Loucy (cell line): ENCODE measurements at regions not wholly inside any gene's neighbourhood (a gene's known extent, or its start where the extent isn't known, plus 50 kb on each side); places are given as distances from the start of the nearest gene placed in this dataset.

Experiments
- EZH2phosphoT487 ChIP-seq: fragments of 200-600 bp; IDR thresholded peaks from 2 replicates; pipeline ENCODE4 v1.6.1; 2018; ENCODE audit warnings: antibody characterized with exemption, mild to moderate bottlenecking, moderate library complexity, borderline replicate concordance
- TF ChIP-seq, protein P1 (sequence below): fragments of 200-600 bp; sonication (generic); conservative IDR thresholded peaks from 2 replicates; pipeline ENCODE4 v1.5.1; 2014; ENCODE audit warnings: mild to moderate bottlenecking, antibody characterized with exemption, low read length

DNA sequence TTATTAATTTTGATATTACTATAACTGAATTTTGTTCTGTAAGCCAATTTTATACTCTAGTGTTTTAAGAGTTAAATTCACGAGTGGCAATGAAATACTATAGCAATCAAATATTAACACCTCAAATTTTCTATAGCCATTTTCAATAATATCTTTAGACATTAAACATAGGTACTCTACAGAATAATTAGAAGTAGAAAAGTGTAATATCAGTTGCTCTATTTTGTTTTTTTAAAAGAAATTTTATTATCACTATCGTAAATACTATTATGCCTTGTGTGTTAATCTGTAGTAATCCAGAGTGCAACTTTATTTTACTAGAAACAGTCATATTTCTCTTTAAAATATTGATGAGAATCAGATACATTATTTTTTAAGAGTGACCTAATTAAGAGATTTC lies 691.2 kb downstream of the USP25 start:
- TF ChIP-seq, protein P1, sequence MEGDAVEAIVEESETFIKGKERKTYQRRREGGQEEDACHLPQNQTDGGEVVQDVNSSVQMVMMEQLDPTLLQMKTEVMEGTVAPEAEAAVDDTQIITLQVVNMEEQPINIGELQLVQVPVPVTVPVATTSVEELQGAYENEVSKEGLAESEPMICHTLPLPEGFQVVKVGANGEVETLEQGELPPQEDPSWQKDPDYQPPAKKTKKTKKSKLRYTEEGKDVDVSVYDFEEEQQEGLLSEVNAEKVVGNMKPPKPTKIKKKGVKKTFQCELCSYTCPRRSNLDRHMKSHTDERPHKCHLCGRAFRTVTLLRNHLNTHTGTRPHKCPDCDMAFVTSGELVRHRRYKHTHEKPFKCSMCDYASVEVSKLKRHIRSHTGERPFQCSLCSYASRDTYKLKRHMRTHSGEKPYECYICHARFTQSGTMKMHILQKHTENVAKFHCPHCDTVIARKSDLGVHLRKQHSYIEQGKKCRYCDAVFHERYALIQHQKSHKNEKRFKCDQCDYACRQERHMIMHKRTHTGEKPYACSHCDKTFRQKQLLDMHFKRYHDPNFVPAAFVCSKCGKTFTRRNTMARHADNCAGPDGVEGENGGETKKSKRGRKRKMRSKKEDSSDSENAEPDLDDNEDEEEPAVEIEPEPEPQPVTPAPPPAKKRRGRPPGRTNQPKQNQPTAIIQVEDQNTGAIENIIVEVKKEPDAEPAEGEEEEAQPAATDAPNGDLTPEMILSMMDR = no peak
- no peak for TF ChIP-seq EZH2phosphoT487
